Tibial nerve (tissue), 4 donors: ENCODE measurements at regions not wholly inside any gene's neighbourhood (a gene's known extent, or its start where the extent isn't known, plus 50 kb on each side); places are given as distances from the start of the nearest gene placed in this dataset.

ENCODE experiments used
- CTCF ChIP-seq, 5 experiments: fragments of 200-600 bp in 3 of 5; fragments of 450-650 bp in 2 of 5; sonication (generic) in 3 of 5; IDR thresholded peaks; one replicate each; pipeline ENCODE4 v1.5.1; 2016 to 2019; ENCODE audit warnings: antibody characterized with exemption in 5 of 5, mild to moderate bottlenecking in 3 of 5, moderate library complexity in 2 of 5
- EP300 ChIP-seq, 2 donors: sonication (generic); formaldehyde crosslinking; IDR thresholded peaks; one replicate each; pipeline ENCODE4 v1.6.1; 2017; ENCODE audit warnings: antibody characterized with exemption in 2 of 2, mild to moderate bottlenecking in 1 of 2

DNA sequence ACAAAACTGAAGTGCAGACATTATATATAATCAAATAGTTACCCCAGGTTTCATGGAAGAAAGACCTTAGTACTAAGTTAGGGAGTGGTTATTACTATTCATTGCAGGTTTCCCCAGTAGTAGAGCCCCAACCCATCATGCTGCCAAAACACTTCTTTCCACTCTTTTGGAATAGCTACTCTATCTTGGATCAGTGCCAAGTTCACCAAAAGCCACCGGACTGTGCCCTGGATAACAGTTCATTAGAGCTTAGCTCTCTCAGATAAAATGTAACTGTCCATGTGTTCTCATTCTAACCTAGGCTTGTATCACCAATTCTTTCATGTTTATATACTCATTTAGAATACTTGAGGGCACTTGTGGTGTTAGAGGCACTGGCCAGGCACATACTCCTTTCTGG, 540.1 kb upstream of the C16orf82 start:
- no peak for TF ChIP-seq EP300 (IDR thresholded peaks at IDR 0.05)
- TF ChIP-seq CTCF (IDR thresholded peaks at IDR 0.05): no peak
